ENCODE measurements at regions not wholly inside any gene's neighbourhood (a gene's known extent, or its start where the extent isn't known, plus 50 kb on each side); places are given as distances from the start of the nearest gene placed in this dataset.

DNA sequence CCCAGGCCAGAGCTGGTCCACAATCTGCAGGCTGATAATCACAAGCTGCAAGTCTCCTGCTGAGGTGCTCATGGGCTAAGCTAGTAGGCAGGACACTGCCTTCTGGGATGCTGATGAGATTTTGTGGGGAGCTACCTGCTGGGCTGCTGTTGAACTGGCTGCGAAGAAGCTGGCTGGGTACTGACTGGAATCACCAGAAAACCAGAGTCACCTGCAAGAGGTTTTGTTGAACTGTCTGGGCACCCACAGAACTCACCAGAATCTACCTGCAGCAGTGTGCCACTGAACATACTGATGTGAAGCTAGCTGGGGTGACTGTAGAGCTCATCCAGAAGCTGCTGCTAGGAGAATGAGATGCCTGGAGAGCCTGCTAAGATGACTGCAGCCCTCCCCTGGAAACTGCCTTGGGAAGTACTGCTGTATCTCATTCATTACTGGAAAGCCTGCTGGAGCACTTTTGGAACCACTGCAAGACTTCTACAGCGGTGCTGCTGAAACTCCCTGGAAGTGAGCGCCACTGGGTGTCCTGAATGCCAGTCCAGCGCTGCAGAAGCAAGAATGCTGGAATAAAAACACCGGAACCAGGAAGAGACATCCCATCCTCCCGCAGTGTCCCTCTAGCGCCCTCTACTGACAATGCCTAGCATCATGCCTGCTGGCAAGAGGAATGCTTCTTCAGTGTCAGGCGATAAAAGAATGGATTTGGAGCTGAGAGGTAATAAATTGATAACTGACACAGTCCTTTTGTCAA, 64.9 kb upstream of the ARHGAP18 start (continued):
- TF ChIP-seq CHCHD3 (CRISPR knock-in tag; IDR thresholded peaks at IDR 0.05), result no peak
- no peak for TF ChIP-seq FOXK2 (IDR thresholded peaks at IDR 0.05)
- TF ChIP-seq ISX (CRISPR knock-in tag; conservative IDR thresholded peaks at IDR 0.05), result no peak
- no peak; the same call in 1 of the 2 replicates for TF ChIP-seq SP5 (CRISPR knock-in tag; IDR thresholded peaks at IDR 0.05; ENCODE audit: borderline replicate concordance, low read depth)
- TF ChIP-seq, protein P1, sequence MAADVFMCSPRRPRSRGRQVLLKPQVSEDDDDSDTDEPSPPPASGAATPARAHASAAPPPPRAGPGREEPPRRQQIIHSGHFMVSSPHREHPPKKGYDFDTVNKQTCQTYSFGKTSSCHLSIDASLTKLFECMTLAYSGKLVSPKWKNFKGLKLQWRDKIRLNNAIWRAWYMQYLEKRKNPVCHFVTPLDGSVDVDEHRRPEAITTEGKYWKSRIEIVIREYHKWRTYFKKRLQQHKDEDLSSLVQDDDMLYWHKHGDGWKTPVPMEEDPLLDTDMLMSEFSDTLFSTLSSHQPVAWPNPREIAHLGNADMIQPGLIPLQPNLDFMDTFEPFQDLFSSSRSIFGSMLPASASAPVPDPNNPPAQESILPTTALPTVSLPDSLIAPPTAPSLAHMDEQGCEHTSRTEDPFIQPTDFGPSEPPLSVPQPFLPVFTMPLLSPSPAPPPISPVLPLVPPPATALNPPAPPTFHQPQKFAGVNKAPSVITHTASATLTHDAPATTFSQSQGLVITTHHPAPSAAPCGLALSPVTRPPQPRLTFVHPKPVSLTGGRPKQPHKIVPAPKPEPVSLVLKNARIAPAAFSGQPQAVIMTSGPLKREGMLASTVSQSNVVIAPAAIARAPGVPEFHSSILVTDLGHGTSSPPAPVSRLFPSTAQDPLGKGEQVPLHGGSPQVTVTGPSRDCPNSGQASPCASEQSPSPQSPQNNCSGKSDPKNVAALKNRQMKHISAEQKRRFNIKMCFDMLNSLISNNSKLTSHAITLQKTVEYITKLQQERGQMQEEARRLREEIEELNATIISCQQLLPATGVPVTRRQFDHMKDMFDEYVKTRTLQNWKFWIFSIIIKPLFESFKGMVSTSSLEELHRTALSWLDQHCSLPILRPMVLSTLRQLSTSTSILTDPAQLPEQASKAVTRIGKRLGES (CRISPR knock-in tag; IDR thresholded peaks at IDR 0.05; ENCODE audit: borderline replicate concordance), result no peak
- TF ChIP-seq HDAC1 (CRISPR knock-in tag; IDR thresholded peaks at IDR 0.05), result no peak
- no peak for TF ChIP-seq HOXA7 (CRISPR knock-in tag; IDR thresholded peaks at IDR 0.05)
- no peak for TF ChIP-seq SCMH1 (CRISPR knock-in tag; IDR thresholded peaks at IDR 0.05; ENCODE audit: borderline replicate concordance)
- TF ChIP-seq FOXK1 (CRISPR knock-in tag; IDR thresholded peaks at IDR 0.05; ENCODE audit: borderline replicate concordance, low read depth), result peak; percentile 46; the same call in 1 of the 2 replicates
- no peak for TF ChIP-seq ZBTB1 (CRISPR knock-in tag; IDR thresholded peaks at IDR 0.05; ENCODE audit: borderline replicate concordance)
- TF ChIP-seq, protein P2, sequence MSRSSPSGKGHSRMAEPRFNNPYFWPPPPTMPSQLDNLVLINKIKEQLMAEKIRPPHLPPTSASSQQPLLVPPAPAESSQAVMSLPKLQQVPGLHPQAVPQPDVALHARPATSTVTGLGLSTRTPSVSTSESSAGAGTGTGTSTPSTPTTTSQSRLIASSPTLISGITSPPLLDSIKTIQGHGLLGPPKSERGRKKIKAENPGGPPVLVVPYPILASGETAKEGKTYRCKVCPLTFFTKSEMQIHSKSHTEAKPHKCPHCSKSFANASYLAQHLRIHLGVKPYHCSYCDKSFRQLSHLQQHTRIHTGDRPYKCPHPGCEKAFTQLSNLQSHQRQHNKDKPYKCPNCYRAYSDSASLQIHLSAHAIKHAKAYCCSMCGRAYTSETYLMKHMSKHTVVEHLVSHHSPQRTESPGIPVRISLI (CRISPR knock-in tag; IDR thresholded peaks at IDR 0.05; ENCODE audit: borderline replicate concordance), result no peak
- peak; percentile 57; the same call in 1 of the 2 replicates for TF ChIP-seq ZSCAN9 (CRISPR knock-in tag; IDR thresholded peaks at IDR 0.05; ENCODE audit: borderline replicate concordance)
- TF ChIP-seq ZNF138 (CRISPR knock-in tag; IDR thresholded peaks at IDR 0.05; ENCODE audit: low read depth), result 0 out of 2 replicates have a peak, but pooled peaks have one; percentile 39
- TF ChIP-seq, protein P3, sequence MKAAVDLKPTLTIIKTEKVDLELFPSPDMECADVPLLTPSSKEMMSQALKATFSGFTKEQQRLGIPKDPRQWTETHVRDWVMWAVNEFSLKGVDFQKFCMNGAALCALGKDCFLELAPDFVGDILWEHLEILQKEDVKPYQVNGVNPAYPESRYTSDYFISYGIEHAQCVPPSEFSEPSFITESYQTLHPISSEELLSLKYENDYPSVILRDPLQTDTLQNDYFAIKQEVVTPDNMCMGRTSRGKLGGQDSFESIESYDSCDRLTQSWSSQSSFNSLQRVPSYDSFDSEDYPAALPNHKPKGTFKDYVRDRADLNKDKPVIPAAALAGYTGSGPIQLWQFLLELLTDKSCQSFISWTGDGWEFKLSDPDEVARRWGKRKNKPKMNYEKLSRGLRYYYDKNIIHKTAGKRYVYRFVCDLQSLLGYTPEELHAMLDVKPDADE (CRISPR knock-in tag; IDR thresholded peaks at IDR 0.05), result no peak
- no peak for TF ChIP-seq ZNF780A (CRISPR knock-in tag; IDR thresholded peaks at IDR 0.05)
- TF ChIP-seq ATF7-NPFF (CRISPR knock-in tag; IDR thresholded peaks at IDR 0.05; ENCODE audit: low read depth), result no peak
- TF ChIP-seq ZMAT3 (CRISPR knock-in tag; conservative IDR thresholded peaks at IDR 0.05), result no peak
- TF ChIP-seq MXI1 (IDR thresholded peaks at IDR 0.05; ENCODE audit: borderline replicate concordance, low read depth, low read length), result no peak
- TF ChIP-seq SNRNP70 (IDR thresholded peaks at IDR 0.05; ENCODE audit: low read depth, low read length), result no peak
- TF ChIP-seq, protein P4, sequence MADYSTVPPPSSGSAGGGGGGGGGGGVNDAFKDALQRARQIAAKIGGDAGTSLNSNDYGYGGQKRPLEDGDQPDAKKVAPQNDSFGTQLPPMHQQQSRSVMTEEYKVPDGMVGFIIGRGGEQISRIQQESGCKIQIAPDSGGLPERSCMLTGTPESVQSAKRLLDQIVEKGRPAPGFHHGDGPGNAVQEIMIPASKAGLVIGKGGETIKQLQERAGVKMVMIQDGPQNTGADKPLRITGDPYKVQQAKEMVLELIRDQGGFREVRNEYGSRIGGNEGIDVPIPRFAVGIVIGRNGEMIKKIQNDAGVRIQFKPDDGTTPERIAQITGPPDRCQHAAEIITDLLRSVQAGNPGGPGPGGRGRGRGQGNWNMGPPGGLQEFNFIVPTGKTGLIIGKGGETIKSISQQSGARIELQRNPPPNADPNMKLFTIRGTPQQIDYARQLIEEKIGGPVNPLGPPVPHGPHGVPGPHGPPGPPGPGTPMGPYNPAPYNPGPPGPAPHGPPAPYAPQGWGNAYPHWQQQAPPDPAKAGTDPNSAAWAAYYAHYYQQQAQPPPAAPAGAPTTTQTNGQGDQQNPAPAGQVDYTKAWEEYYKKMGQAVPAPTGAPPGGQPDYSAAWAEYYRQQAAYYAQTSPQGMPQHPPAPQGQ (CRISPR knock-in tag; IDR thresholded peaks at IDR 0.05; ENCODE audit: borderline replicate concordance), result no peak
- no peak for TF ChIP-seq ZNF746 (CRISPR knock-in tag; IDR thresholded peaks at IDR 0.05)
- no peak for TF ChIP-seq ZNF44 (CRISPR knock-in tag; IDR thresholded peaks at IDR 0.05)
- TF ChIP-seq ZNF761 (CRISPR knock-in tag; conservative IDR thresholded peaks at IDR 0.05), result no peak
- no peak for TF ChIP-seq ZFYVE20 (CRISPR knock-in tag; IDR thresholded peaks at IDR 0.05; ENCODE audit: borderline replicate concordance, low read depth)

All from HepG2 (cell line).